Breast epithelium (tissue), 4 donors: ENCODE measurements at regions not wholly inside any gene's neighbourhood (a gene's known extent, or its start where the extent isn't known, plus 50 kb on each side); places are given as distances from the start of the nearest gene placed in this dataset.

Experiments used
- DNase-seq, 2 donors: peaks; one replicate each; pipeline ENCODE4 v3.0.0-alpha.2; 2019; ENCODE audit warnings: low spot score in 2 of 2
- H3K27ac ChIP-seq, 2 donors: fragments of 200-600 bp; sonication (generic) in 1 of 2; one replicate each; pipeline ENCODE4 v1.5.1; 2016 to 2019; ENCODE audit warnings: mild to moderate bottlenecking in 1 of 2
- H3K27me3 ChIP-seq, 2 donors: fragments of 200-600 bp; sonication (generic) in 1 of 2; one replicate each; pipeline versions ENCODE4 v1.5.1 to v1.6.0; 2017 to 2019; ENCODE audit warnings: control low read depth in 1 of 2, mild to moderate bottlenecking in 1 of 2
- H3K36me3 ChIP-seq: fragments of 200-600 bp; one replicate; pipeline ENCODE4 v1.5.1; 2019
- H3K4me1 ChIP-seq, 2 donors: fragments of 200-600 bp; sonication (generic); one replicate each; pipeline ENCODE4 v1.5.1; 2016 to 2019; ENCODE audit warnings: control low read depth in 1 of 2
- H3K4me3 ChIP-seq, 3 donors: fragments of 200-600 bp; sonication (generic); 1 replicate in 2 of 3; 2 replicates in 1 of 3; pipeline ENCODE4 v1.5.1; 2016 to 2019; ENCODE audit warnings: mild to moderate bottlenecking in 3 of 3, moderate library complexity in 2 of 3
- H3K9me3 ChIP-seq, 2 donors: fragments of 200-600 bp; sonication (generic) in 1 of 2; one replicate each; pipeline ENCODE4 v1.5.1; 2016 to 2019; ENCODE audit warnings: control low read depth in 1 of 2
- POLR2A ChIP-seq: fragments of 450-650 bp; IDR thresholded peaks from one replicate; pipeline ENCODE4 v1.6.1; 2016; ENCODE audit warnings: antibody characterized with exemption, mild to moderate bottlenecking, moderate library complexity
- POLR2AphosphoS5 ChIP-seq, 3 donors: sonication (generic); formaldehyde crosslinking; IDR thresholded peaks; one replicate each; pipeline ENCODE4 v1.6.1; 2017; ENCODE audit warnings: antibody characterized with exemption in 3 of 3
- intact Hi-C: fragments of 100-400 bp; cut with DNase I; formaldehyde crosslinking; loops from one replicate; pipeline ENCODE4 v1.15.1; 2023; ENCODE audit warnings: low total_unique reads
- TF ChIP-seq, protein P1 (sequence below), 3 donors: fragments of 450-650 bp; IDR thresholded peaks; one replicate each; pipeline ENCODE4 v1.5.1; 2016 to 2017; ENCODE audit warnings: antibody characterized with exemption in 3 of 3, mild to moderate bottlenecking in 3 of 3, moderate library complexity in 3 of 3

DNA sequence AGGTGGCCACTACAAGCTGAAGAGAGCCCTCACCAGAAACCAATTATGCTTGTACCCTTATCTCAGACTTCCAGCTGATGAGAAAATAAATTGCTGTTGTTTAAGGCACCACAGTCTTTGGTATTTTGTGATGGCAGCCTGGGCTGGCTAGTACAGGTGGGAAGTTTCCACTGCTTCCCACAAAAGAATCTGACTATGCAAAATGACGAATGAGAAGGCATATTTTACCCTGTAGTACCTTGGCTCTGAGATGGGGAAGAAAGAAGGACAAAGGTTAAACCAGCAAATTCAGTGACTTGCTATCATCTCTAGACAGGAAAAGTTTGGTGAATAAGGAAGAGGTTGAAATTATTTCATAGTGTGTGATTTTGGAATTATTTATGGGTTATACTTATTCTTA lies 112.8 kb upstream of the ELL2 start:
- no peak for TF ChIP-seq POLR2AphosphoS5 (IDR thresholded peaks at IDR 0.05)
- TF ChIP-seq POLR2A = no peak
- TF ChIP-seq, protein P1, sequence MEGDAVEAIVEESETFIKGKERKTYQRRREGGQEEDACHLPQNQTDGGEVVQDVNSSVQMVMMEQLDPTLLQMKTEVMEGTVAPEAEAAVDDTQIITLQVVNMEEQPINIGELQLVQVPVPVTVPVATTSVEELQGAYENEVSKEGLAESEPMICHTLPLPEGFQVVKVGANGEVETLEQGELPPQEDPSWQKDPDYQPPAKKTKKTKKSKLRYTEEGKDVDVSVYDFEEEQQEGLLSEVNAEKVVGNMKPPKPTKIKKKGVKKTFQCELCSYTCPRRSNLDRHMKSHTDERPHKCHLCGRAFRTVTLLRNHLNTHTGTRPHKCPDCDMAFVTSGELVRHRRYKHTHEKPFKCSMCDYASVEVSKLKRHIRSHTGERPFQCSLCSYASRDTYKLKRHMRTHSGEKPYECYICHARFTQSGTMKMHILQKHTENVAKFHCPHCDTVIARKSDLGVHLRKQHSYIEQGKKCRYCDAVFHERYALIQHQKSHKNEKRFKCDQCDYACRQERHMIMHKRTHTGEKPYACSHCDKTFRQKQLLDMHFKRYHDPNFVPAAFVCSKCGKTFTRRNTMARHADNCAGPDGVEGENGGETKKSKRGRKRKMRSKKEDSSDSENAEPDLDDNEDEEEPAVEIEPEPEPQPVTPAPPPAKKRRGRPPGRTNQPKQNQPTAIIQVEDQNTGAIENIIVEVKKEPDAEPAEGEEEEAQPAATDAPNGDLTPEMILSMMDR (IDR thresholded peaks at IDR 0.05) = no peak
- no peaks in the 10 kb centered on the region for H3K27me3 ChIP-seq
- no peaks in the 10 kb centered on the region for H3K4me1 ChIP-seq
- no peaks in the 10 kb centered on the region for H3K36me3 ChIP-seq
- no peak overlapping the region for H3K4me3 ChIP-seq
- intact Hi-C loops = no loop called here
- H3K27ac ChIP-seq = no peak overlapping the region
- no peaks in the 10 kb centered on the region for H3K9me3 ChIP-seq
- no peak for DNase-seq

DNA sequence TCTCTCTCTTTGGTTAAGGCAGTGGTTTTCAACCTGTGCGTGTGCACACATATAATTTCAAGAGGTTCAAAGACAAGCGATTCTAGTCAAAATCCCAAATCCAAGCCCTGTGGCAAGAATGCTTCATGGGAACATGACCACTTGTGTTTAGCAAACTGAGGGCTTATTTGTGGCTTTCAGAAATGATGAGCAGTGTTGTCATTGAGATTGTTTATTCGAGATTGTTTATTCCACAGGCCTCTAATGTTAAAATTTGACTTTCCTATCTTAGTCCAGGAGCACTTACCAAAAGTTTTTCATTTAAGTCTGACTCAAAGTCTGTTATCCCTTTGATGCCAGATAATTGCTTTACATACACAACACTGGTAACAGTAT lies 111.1 kb upstream of the ELL2 start:
- Histone ChIP-seq H3K4me3 (no peak overlapping the region), H3K9me3 (no peaks in the 10 kb centered on the region)
- TF ChIP-seq, protein P1 (IDR thresholded peaks at IDR 0.05) = no peak
- TF ChIP-seq POLR2A (no peak), POLR2AphosphoS5 (IDR thresholded peaks at IDR 0.05) (no peak)

DNA sequence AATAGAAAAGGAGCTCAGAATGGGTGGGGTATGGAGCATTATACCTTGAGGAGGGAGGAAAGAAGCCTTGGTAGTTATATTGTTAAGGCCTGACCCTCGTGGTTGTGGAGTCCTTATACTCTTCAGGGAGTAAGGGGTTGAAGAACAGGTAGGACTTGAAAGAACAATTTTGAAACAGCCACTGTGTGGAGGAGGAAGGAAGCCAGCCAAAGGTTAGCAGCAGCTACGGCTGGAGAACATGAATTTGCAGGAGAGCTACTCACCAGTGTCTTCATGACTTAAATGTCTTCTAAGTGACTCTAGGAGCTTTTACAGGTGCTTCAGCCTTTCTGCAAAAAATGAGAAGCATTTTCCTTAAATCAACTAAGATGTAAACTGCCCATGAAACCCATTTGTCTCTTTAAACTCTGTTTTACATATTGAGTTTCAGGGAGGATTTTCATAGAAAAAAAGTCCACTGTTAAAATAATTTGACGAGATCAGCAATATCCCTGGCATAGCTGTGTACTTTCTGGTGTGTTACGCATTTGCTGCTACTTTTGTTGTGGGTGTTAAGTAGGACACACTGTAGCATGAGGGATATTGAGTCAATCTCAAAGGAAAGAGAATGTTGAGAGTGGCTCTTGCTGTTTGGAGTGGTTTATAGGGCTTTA lies 110.6 kb upstream of the ELL2 start:
- Histone ChIP-seq H3K27me3 (no peaks in the 10 kb centered on the region), H3K36me3 (no peaks in the 10 kb centered on the region), H3K4me1 (peaks cover 0 to 7% of the 10 kb centered on the region in 2 donors), H3K9me3 (no peaks in the 10 kb centered on the region), H3K4me3 (no peak overlapping the region), H3K27ac (peak overlapping the region in 1 of 2 donors; percentile 13)
- intact Hi-C loops = no loop called here
- no peak for DNase-seq
- TF ChIP-seq POLR2AphosphoS5 (IDR thresholded peaks at IDR 0.05) (no peak), POLR2A (no peak)
- TF ChIP-seq, protein P1 (IDR thresholded peaks at IDR 0.05) = no peak

More for the DNA sequence above, 111.1 kb upstream of the ELL2 start:
- no peaks in the 10 kb centered on the region for H3K27me3 ChIP-seq
- DNase-seq = no peak
- H3K36me3 ChIP-seq = no peaks in the 10 kb centered on the region
- intact Hi-C loops = no loop called here
- H3K4me1 ChIP-seq = peaks cover 0 to 6% of the 10 kb centered on the region in 2 donors
- no peak overlapping the region for H3K27ac ChIP-seq

DNA sequence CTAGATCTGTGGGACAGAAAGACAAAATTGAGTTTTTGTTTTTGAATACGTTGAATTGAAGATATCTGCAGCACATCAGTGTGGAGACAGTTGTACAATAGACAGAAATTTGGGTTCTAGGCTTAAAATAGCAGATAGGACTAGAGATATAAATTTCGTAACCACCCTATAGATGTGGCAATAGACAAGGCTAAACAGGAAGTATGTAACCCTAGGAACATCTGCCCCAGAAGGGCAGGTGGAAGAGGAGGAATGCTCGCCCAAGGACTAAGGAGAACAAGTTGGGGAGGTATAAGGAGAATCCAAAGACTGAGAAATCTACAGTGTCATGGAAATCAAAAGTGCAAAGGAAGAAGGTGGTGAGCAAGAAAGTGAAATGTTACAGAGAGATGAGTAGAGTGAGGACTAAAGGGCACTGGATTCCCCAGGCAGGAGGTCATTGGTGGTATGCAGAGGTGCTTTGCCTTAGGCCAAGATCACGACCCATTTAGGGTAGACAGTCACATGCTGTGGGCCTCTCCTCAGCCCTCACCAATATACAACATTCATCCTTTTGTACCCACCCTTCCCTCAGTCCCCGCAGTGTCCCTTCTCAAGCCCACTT lies 109.1 kb upstream of the ELL2 start:
- H3K27me3 ChIP-seq = no peaks in the 10 kb centered on the region
- H3K4me3 ChIP-seq = no peak overlapping the region
- no peak for DNase-seq
- peaks cover 0 to 7% of the 10 kb centered on the region in 2 donors for H3K4me1 ChIP-seq
- intact Hi-C loops = no loop called here
- no peaks in the 10 kb centered on the region for H3K36me3 ChIP-seq
- no peaks in the 10 kb centered on the region for H3K9me3 ChIP-seq
- TF ChIP-seq, protein P1 (IDR thresholded peaks at IDR 0.05) = no peak
- no peak for TF ChIP-seq POLR2AphosphoS5 (IDR thresholded peaks at IDR 0.05)
- TF ChIP-seq POLR2A = no peak
- H3K27ac ChIP-seq = no peak overlapping the region

DNA sequence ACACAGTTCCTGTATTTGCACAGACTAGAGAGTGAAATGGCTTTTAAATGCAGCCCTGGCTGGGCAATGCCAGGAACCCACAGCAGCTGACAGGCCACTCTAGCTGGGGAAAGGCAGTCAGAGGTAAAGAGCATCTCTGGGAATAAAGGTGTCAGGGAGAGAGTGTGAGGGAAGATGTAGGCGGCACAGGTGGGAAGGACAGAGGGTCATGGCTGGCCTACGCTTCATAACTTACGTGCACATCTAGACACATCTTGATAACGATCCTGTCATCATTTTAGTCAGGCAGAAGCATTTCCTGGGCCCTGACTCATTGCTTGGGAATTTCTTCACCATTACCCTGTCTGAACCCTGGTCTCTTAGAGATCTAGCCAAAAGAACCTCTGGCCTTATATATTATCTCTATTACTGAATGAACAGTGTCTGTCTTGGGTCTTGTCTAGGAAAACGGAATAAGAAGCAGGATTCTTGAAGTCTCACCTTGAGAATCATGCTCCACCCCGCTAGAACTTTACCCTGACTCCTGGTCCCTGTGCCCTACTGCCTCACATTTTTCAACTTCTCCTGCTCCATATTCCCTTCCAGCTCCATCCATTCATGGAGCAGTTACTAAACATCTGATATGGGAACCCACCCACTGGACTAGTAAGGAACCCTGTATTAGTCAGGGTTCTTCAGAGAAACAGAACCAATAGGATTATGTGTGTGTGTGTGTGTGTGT lies 106.4 kb upstream of the ELL2 start:
- no peak for TF ChIP-seq POLR2AphosphoS5 (IDR thresholded peaks at IDR 0.05)
- no peak for TF ChIP-seq POLR2A
- TF ChIP-seq, protein P1 (IDR thresholded peaks at IDR 0.05) = no peak
- peak overlapping the region in 1 of 2 donors; percentile 18 for H3K27ac ChIP-seq

More for the DNA sequence above, 106.4 kb upstream of the ELL2 start:
- intact Hi-C loops = no loop called here
- Histone ChIP-seq H3K27me3 (no peaks in the 10 kb centered on the region), H3K4me1 (peaks cover 0 to 7% of the 10 kb centered on the region in 2 donors), H3K9me3 (no peaks in the 10 kb centered on the region), H3K4me3 (no peak overlapping the region), H3K36me3 (no peaks in the 10 kb centered on the region)
- no peak for DNase-seq
